GM19043 (cell line): ENCODE measurements at regions not wholly inside any gene's neighbourhood (a gene's known extent, or its start where the extent isn't known, plus 50 kb on each side); places are given as distances from the start of the nearest gene placed in this dataset.

Source experiments
- ATAC-seq: cut with Tn5 transposase; IDR thresholded peaks from one replicate; pipeline ENCODE4 v1.9.1; 2021; ENCODE audit warnings: low read depth; ENCODE audit not compliant: unreplicated experiment

GRCh38 chr5:5626412-5626811 is 203.9 kb downstream of the ICE1 start:
- no peak for ATAC-seq

GRCh38 chr5:5625491-5625890 is 203.0 kb downstream of the ICE1 start:
- no peak for ATAC-seq

- no peak for ATAC-seq
Measured at GRCh38 chr5:5623397-5623796, 200.9 kb downstream of the ICE1 start.

GRCh38 chr5:5622806-5623205 is 200.3 kb downstream of the ICE1 start:
- ATAC-seq = no peak

- no peak for ATAC-seq
Measured at GRCh38 chr5:5619546-5619945, 197.1 kb downstream of the ICE1 start.

- no peak for ATAC-seq
Measured at GRCh38 chr5:5617024-5617423, 194.5 kb downstream of the ICE1 start.

- no peak for ATAC-seq
Measured at GRCh38 chr5:5616247-5616895, 193.9 kb downstream of the ICE1 start.

GRCh38 chr5:5615569-5615968 is 193.1 kb downstream of the ICE1 start:
- ATAC-seq = no peak

GRCh38 chr5:5613261-5613990 is 190.9 kb downstream of the ICE1 start:
- ATAC-seq = no peak

GRCh38 chr5:5612096-5612495 is 189.6 kb downstream of the ICE1 start:
- ATAC-seq = no peak

- ATAC-seq = no peak
Measured at GRCh38 chr5:5609935-5610334, 187.5 kb downstream of the ICE1 start.

GRCh38 chr5:5605170-5605764 is 182.8 kb downstream of the ICE1 start:
- no peak for ATAC-seq

- no peak for ATAC-seq
Measured at GRCh38 chr5:5602554-5602953, 180.1 kb downstream of the ICE1 start.

- ATAC-seq = no peak
Measured at GRCh38 chr5:5598547-5599113, 176.2 kb downstream of the ICE1 start.

GRCh38 chr5:5593391-5593790 is 170.9 kb downstream of the ICE1 start:
- no peak for ATAC-seq

GRCh38 chr5:5592541-5592940 is 170.1 kb downstream of the ICE1 start:
- no peak for ATAC-seq

GRCh38 chr5:5591567-5591966 is 169.1 kb downstream of the ICE1 start:
- ATAC-seq = no peak

- no peak for ATAC-seq
Measured at GRCh38 chr5:5589857-5590256, 167.4 kb downstream of the ICE1 start.

GRCh38 chr5:5588887-5589826 is 166.7 kb downstream of the ICE1 start:
- no peak for ATAC-seq

- no peak for ATAC-seq
Measured at GRCh38 chr5:5588386-5588785, 165.9 kb downstream of the ICE1 start.

GRCh38 chr5:5587474-5587873 is 165.0 kb downstream of the ICE1 start:
- ATAC-seq = no peak
